CD1c-positive myeloid dendritic cell (primary cell): ENCODE measurements at regions not wholly inside any gene's neighbourhood (a gene's known extent, or its start where the extent isn't known, plus 50 kb on each side); places are given as distances from the start of the nearest gene placed in this dataset.

Source experiments
- DNase-seq: peaks from one replicate; pipeline ENCODE4 v3.0.0-alpha.2; 2016; ENCODE audit errors: extremely low spot score

GRCh38 chr7:95718577-95719410 is 53.6 kb upstream of the DYNC1I1 start:
- peak; percentile 13 for DNase-seq

GRCh38 chr7:95716357-95717122 is 55.8 kb upstream of the DYNC1I1 start:
- no peak for DNase-seq

DNA sequence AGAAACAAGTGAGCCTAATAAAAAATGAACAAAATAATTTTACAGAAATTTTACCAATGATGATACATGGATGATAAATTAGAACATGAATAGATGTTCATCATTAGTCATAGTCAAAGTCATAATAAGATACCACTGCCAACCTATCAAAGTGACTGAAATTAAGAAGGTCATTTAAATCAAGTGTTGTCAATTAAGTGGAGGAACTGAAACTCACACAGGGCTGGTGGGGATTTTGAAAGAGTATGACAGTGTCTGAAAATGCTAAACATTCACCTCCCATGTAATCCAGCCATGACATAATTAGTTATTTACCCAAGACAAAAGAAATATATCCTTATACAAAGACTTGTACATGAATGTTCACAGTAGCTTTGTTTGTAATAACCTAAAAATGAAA is 57.1 kb upstream of the DYNC1I1 start:
- DNase-seq: peak; percentile 37

GRCh38 chr7:95710711-95711110 is 61.6 kb upstream of the DYNC1I1 start:
- DNase-seq: no peak

DNA sequence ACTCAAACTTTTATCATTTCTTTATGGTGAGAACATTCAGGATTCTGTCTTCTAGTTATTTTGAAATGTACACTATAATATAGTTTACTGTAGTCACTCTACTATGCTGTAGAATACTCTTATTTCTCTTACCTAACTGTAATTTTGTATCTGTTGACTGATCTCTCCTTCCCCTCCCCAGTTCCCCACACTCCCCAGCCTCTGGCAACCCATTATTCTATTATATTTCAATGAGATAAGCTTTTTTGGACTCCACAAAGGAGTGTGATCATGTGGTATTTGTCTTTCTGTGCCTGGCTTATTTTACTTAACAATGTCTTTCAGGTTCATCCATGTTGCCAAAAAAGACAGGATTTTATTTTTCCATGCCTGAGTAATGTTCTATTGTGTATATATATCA is 71.4 kb upstream of the DYNC1I1 start:
- no peak for DNase-seq

DNA sequence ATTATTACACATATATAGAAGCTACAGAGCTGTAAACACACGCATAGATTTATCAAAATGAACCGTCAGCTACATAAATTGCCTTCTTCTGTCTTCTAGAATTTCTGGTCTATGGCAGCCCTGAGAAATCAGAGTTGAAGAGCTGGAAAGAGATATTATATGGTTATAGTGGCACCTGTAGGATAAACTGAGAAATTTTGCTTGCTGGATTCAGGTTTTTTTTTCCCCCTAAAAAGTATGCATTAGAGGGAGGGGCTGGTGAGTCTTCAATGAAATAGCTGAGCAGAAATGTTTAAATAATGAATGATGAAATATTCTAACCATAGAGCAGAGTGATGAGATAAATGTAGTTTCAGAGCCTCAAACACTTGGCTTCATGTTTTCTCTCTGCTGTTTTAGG is 78.0 kb upstream of the DYNC1I1 start:
- no peak for DNase-seq

- no peak for DNase-seq
Observed at GRCh38 chr7:95693551-95694333, 78.6 kb upstream of the DYNC1I1 start.

- no peak for DNase-seq
Observed at GRCh38 chr7:95691464-95691863, 80.9 kb upstream of the DYNC1I1 start.

GRCh38 chr7:95690367-95690947 is 81.9 kb upstream of the DYNC1I1 start:
- peak; percentile 42 for DNase-seq

DNA sequence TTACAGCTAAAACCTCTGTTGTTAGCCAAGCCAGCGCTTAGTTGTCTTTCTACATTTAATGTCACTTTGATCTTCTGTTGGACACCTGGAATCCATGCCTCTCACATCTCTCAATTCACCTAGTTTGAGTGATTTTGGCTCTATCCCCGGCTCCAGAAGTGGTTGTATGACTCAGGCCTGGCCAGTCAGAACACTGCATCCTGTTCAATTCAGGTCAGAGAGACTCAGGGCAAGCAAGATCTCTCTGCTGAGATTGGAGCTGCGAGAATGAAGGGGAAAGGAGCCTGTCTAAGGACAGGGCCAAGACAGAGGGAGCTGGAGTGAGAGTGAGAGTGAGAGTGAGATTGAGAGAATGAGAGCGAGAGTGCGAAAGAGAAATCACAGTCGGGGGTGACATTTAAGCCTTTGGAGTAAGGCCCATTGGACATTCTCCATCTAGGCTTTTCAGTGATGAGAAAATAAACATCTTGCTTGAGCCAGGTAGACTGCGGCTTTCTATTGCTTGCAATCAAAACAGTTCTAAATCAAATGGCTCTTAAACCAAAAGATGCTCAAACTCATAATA is 83.3 kb upstream of the DYNC1I1 start:
- DNase-seq: no peak

- peak; percentile 16 for DNase-seq
Observed at GRCh38 chr7:95687759-95688343, 84.5 kb upstream of the DYNC1I1 start.

DNA sequence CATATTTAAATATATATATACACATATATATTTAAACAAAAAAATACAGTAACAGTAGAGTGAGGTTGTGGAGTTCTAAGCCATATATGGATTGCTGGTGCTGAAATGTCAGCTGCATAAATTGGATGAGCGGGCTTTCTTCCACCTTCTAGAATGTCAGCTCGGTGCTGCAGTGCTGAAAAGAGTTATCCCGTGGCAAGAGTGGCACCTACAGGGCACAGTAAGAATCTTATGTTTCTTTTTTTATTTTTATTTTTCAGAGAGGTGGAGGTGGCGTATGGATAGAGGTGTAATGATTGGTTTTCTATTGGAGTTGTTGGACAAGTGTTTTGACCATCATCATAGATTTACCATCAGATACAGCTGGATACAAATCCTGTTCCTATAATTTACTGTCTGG is 86.2 kb upstream of the DYNC1I1 start:
- DNase-seq: peak; percentile 51

- DNase-seq: peak; percentile 1
Observed at GRCh38 chr7:95684505-95684904, 87.8 kb upstream of the DYNC1I1 start.

- DNase-seq: peak; percentile 38
Observed at GRCh38 chr7:95684037-95684436, 87.7 kb upstream of the PDK4 start.

- no peak for DNase-seq
Observed at GRCh38 chr7:95682913-95683312, 86.6 kb upstream of the PDK4 start.

- DNase-seq: no peak
Observed at GRCh38 chr7:95676691-95677090, 80.4 kb upstream of the PDK4 start.

GRCh38 chr7:95675632-95676031 is 79.3 kb upstream of the PDK4 start:
- no peak for DNase-seq

GRCh38 chr7:95675016-95675415 is 78.7 kb upstream of the PDK4 start:
- DNase-seq: no peak

GRCh38 chr7:95674101-95674500 is 77.8 kb upstream of the PDK4 start:
- DNase-seq: no peak

GRCh38 chr7:95672434-95672833 is 76.1 kb upstream of the PDK4 start:
- no peak for DNase-seq

GRCh38 chr7:95669513-95669912 is 73.2 kb upstream of the PDK4 start:
- no peak for DNase-seq
